Ureter (tissue), 1 donor: ENCODE measurements at regions not wholly inside any gene's neighbourhood (a gene's known extent, or its start where the extent isn't known, plus 50 kb on each side); places are given as distances from the start of the nearest gene placed in this dataset.

Experiments
- DNase-seq: peaks from one replicate; pipeline ENCODE4 v3.0.0-alpha.2; 2020; ENCODE audit warnings: low spot score
- donor health status: DM: yes; HTN: yes; CAD: no.

GRCh38 chr4:179804440-179804839, 2362.2 kb upstream of the AGA start:
- no peak for DNase-seq

- DNase-seq = no peak
Measured at GRCh38 chr4:179817317-179817716, 2375.1 kb upstream of the AGA start.

GRCh38 chr4:179823342-179823741, 2381.1 kb upstream of the AGA start:
- DNase-seq = no peak

- DNase-seq = no peak
Measured at GRCh38 chr4:179831274-179831673, 2389.0 kb upstream of the AGA start.

- DNase-seq = no peak
Measured at GRCh38 chr4:179836179-179837075, 2394.2 kb upstream of the AGA start.

- no peak for DNase-seq
Measured at GRCh38 chr4:179843370-179843769, 2399.8 kb upstream of the TENM3 start.

- no peak for DNase-seq
Measured at GRCh38 chr4:179855469-179855868, 2387.7 kb upstream of the TENM3 start.

GRCh38 chr4:179858221-179858620, 2385.0 kb upstream of the TENM3 start:
- DNase-seq = no peak

- DNase-seq = peak; percentile 55
Measured at GRCh38 chr4:179867300-179867878, 2375.8 kb upstream of the TENM3 start.

- no peak for DNase-seq
Measured at GRCh38 chr4:179871726-179872125, 2371.5 kb upstream of the TENM3 start.

- DNase-seq = no peak
Measured at GRCh38 chr4:179872755-179873154, 2370.4 kb upstream of the TENM3 start.

- DNase-seq = no peak
Measured at GRCh38 chr4:179880756-179881155, 2362.4 kb upstream of the TENM3 start.

- no peak for DNase-seq
Measured at GRCh38 chr4:179894066-179894778, 2349.0 kb upstream of the TENM3 start.

- DNase-seq = no peak
Measured at GRCh38 chr4:179919587-179919986, 2323.6 kb upstream of the TENM3 start.

- no peak for DNase-seq
Measured at GRCh38 chr4:179927473-179927872, 2315.7 kb upstream of the TENM3 start.

- no peak for DNase-seq
Measured at GRCh38 chr4:179941911-179942310, 2301.3 kb upstream of the TENM3 start.

GRCh38 chr4:179976777-179977176, 2266.4 kb upstream of the TENM3 start:
- no peak for DNase-seq

GRCh38 chr4:179977378-179977777, 2265.8 kb upstream of the TENM3 start:
- no peak for DNase-seq

- no peak for DNase-seq
Measured at GRCh38 chr4:179981161-179981560, 2262.0 kb upstream of the TENM3 start.

GRCh38 chr4:179989975-179990374, 2253.2 kb upstream of the TENM3 start:
- no peak for DNase-seq

- DNase-seq = no peak
Measured at GRCh38 chr4:180009316-180009715, 2233.9 kb upstream of the TENM3 start.

GRCh38 chr4:180028682-180029081, 2214.5 kb upstream of the TENM3 start:
- DNase-seq = no peak

- no peak for DNase-seq
Measured at GRCh38 chr4:180031330-180031729, 2211.9 kb upstream of the TENM3 start.
